Tibial nerve (tissue), 4 donors: ENCODE measurements at regions not wholly inside any gene's neighbourhood (a gene's known extent, or its start where the extent isn't known, plus 50 kb on each side); places are given as distances from the start of the nearest gene placed in this dataset.

Experiments
- DNase-seq, 2 donors: peaks; one replicate each; pipeline ENCODE4 v3.0.0-alpha.2; 2019; ENCODE audit warnings: low spot score in 2 of 2
- H3K27ac ChIP-seq, 4 donors: fragments of 200-600 bp; sonication (generic) in 3 of 4; one replicate each; pipeline ENCODE4 v1.5.1; 2017 to 2019; ENCODE audit warnings: mild to moderate bottlenecking in 1 of 4
- H3K27me3 ChIP-seq, 2 donors: fragments of 200-600 bp; sonication (generic) in 1 of 2; one replicate each; pipeline versions ENCODE4 v1.5.1 to v1.6.0; 2017 to 2019
- H3K36me3 ChIP-seq, 3 donors: fragments of 200-600 bp; sonication (generic); one replicate each; pipeline ENCODE4 v1.5.1; 2018 to 2019
- H3K4me1 ChIP-seq, 4 donors: fragments of 200-600 bp; sonication (generic) in 3 of 4; one replicate each; pipeline ENCODE4 v1.5.1; 2017 to 2019
- H3K4me3 ChIP-seq, 4 donors: fragments of 200-600 bp; sonication (generic) in 3 of 4; one replicate each; pipeline ENCODE4 v1.5.1; 2017 to 2019; ENCODE audit warnings: mild to moderate bottlenecking in 1 of 4, moderate library complexity in 1 of 4
- H3K9me3 ChIP-seq, 4 donors: fragments of 200-600 bp; sonication (generic) in 3 of 4; one replicate each; pipeline ENCODE4 v1.5.1; 2017 to 2019
- CTCF ChIP-seq, 5 experiments: fragments of 200-600 bp in 3 of 5; fragments of 450-650 bp in 2 of 5; sonication (generic) in 3 of 5; IDR thresholded peaks; one replicate each; pipeline ENCODE4 v1.5.1; 2016 to 2019; ENCODE audit warnings: antibody characterized with exemption in 5 of 5, mild to moderate bottlenecking in 3 of 5, moderate library complexity in 2 of 5
- EP300 ChIP-seq, 2 donors: sonication (generic); formaldehyde crosslinking; IDR thresholded peaks; one replicate each; pipeline ENCODE4 v1.6.1; 2017; ENCODE audit warnings: antibody characterized with exemption in 2 of 2, mild to moderate bottlenecking in 1 of 2
- POLR2A ChIP-seq, 2 donors: fragments of 450-650 bp; IDR thresholded peaks; one replicate each; pipeline ENCODE4 v1.6.1; 2017; ENCODE audit warnings: antibody characterized with exemption in 2 of 2, mild to moderate bottlenecking in 2 of 2, moderate library complexity in 2 of 2
- WGBS, 2 donors: methylation state at CpG; one replicate each; pipeline ENCODE4 v1.1.5; 2018; 5-methylcytosine and 5-hydroxymethylcytosine counted together

- TF ChIP-seq POLR2A (IDR thresholded peaks at IDR 0.05) (no peak), CTCF (IDR thresholded peaks at IDR 0.05) (no peak), EP300 (IDR thresholded peaks at IDR 0.05) (no peak)
These were observed 123.5 kb downstream of the MAP3K7 start for GRCh38 chr6:90463359-90463758.

GRCh38 chr6:90462102-90462501 is 124.8 kb downstream of the MAP3K7 start:
- no peak overlapping the region for H3K27ac ChIP-seq
- H3K9me3 ChIP-seq, result no peaks in the 10 kb centered on the region
- WGBS, 2 donors, result 78 to 85% methylated on average over 2 of the region's 2 CpGs
- H3K27me3 ChIP-seq, result no peaks in the 10 kb centered on the region
- H3K4me1 ChIP-seq, result no peaks in the 10 kb centered on the region
- H3K36me3 ChIP-seq, result no peaks in the 10 kb centered on the region
- no peak for DNase-seq
- no peak overlapping the region for H3K4me3 ChIP-seq
- no peak for TF ChIP-seq EP300 (IDR thresholded peaks at IDR 0.05)
- no peak for TF ChIP-seq CTCF (IDR thresholded peaks at IDR 0.05)
- TF ChIP-seq POLR2A (IDR thresholded peaks at IDR 0.05), result no peak

More at GRCh38 chr6:90463359-90463758, 123.5 kb downstream of the MAP3K7 start:
- Histone ChIP-seq H3K4me1 (no peaks in the 10 kb centered on the region), H3K27ac (no peak overlapping the region), H3K9me3 (no peaks in the 10 kb centered on the region), H3K36me3 (no peaks in the 10 kb centered on the region), H3K4me3 (no peak overlapping the region), H3K27me3 (no peaks in the 10 kb centered on the region)
- DNase-seq, result no peak
- 69 to 86% methylated on average over 3 of the region's 3 CpGs for WGBS, 2 donors

GRCh38 chr6:90461383-90461782 is 125.5 kb downstream of the MAP3K7 start:
- Histone ChIP-seq H3K9me3 (no peaks in the 10 kb centered on the region), H3K4me1 (no peaks in the 10 kb centered on the region), H3K27ac (no peak overlapping the region), H3K36me3 (no peaks in the 10 kb centered on the region), H3K27me3 (no peaks in the 10 kb centered on the region), H3K4me3 (no peak overlapping the region)
- TF ChIP-seq CTCF (IDR thresholded peaks at IDR 0.05) (no peak), POLR2A (IDR thresholded peaks at IDR 0.05) (no peak), EP300 (IDR thresholded peaks at IDR 0.05) (no peak)
- DNase-seq, result no peak
- WGBS, 2 donors, result 80% methylated on average over 3 of the region's 3 CpGs

GRCh38 chr6:90460051-90460450 is 126.8 kb downstream of the MAP3K7 start:
- Histone ChIP-seq H3K27me3 (no peaks in the 10 kb centered on the region), H3K4me1 (no peaks in the 10 kb centered on the region), H3K27ac (no peak overlapping the region), H3K9me3 (no peaks in the 10 kb centered on the region), H3K36me3 (no peaks in the 10 kb centered on the region), H3K4me3 (no peak overlapping the region)
- WGBS, 2 donors, result 90 to 91% methylated on average over 5 of the region's 5 CpGs
- no peak for DNase-seq
- TF ChIP-seq CTCF (IDR thresholded peaks at IDR 0.05) (no peak), POLR2A (IDR thresholded peaks at IDR 0.05) (no peak), EP300 (IDR thresholded peaks at IDR 0.05) (no peak)

GRCh38 chr6:90459225-90459758 is 127.6 kb downstream of the MAP3K7 start:
- WGBS, 2 donors, result 39 to 50% methylated on average over 4 of the region's 4 CpGs
- H3K36me3 ChIP-seq, result no peaks in the 10 kb centered on the region
- DNase-seq, result no peak
- H3K9me3 ChIP-seq, result no peaks in the 10 kb centered on the region
- no peaks in the 10 kb centered on the region for H3K4me1 ChIP-seq
- no peaks in the 10 kb centered on the region for H3K27me3 ChIP-seq
- H3K27ac ChIP-seq, result no peak overlapping the region
- no peak overlapping the region for H3K4me3 ChIP-seq
- TF ChIP-seq POLR2A (IDR thresholded peaks at IDR 0.05), result no peak
- no peak for TF ChIP-seq EP300 (IDR thresholded peaks at IDR 0.05)
- TF ChIP-seq CTCF (IDR thresholded peaks at IDR 0.05), result no peak
